ENCODE measurements at regions not wholly inside any gene's neighbourhood (a gene's known extent, or its start where the extent isn't known, plus 50 kb on each side); places are given as distances from the start of the nearest gene placed in this dataset.

- Histone ChIP-seq H3K79me2 (ENCODE audit: insufficient read depth, low read length) (no peaks in the 10 kb centered on the region), H3K27me3 (ENCODE audit: insufficient read depth, low read length, poor library complexity) (no peaks in the 10 kb centered on the region), H4K20me1 (ENCODE audit: insufficient read depth, low read length) (no peaks in the 10 kb centered on the region), H3K27ac (ENCODE audit: low read length) (no peak overlapping the region), H3K9me3 (ENCODE audit: insufficient read depth, low read length, severe bottlenecking) (no peaks in the 10 kb centered on the region), H2AFZ (ENCODE audit: low read depth, low read length) (no peak overlapping the region), H3K4me1 (ENCODE audit: insufficient read depth, low read length) (peaks cover 12% of the 10 kb centered on the region), H3K4me3 (ENCODE audit: low read depth in 1 of 2, low read length in 2 of 2) (no peak overlapping the region), H3K36me3 (ENCODE audit: insufficient read depth, low read length) (no peaks in the 10 kb centered on the region), H3K4me2 (ENCODE audit: insufficient read depth, low read length) (no peak overlapping the region), H3K9ac (ENCODE audit: low read depth, low read length) (no peak overlapping the region)
- TF ChIP-seq EZH2 (IDR thresholded peaks at IDR 0.05; ENCODE audit: borderline replicate concordance, low read depth, low read length, severe bottlenecking) (no peak), CTCF (IDR thresholded peaks at IDR 0.05; ENCODE audit: borderline replicate concordance, extremely low read depth, low read length, poor library complexity, severe bottlenecking) (no peak)
- no peak for DNase-seq
- ATAC-seq (ENCODE audit: insufficient read depth, low read depth), result no peak
Observed at GRCh38 chr12:90287585-90287984, 578.9 kb upstream of the ATP2B1 start.

- no peaks in the 10 kb centered on the region for H3K79me2 ChIP-seq (ENCODE audit: insufficient read depth, low read length)
- H3K27me3 ChIP-seq (ENCODE audit: insufficient read depth, low read length, poor library complexity), result no peaks in the 10 kb centered on the region
- no peak overlapping the region for H3K27ac ChIP-seq (ENCODE audit: low read length)
- H3K4me2 ChIP-seq (ENCODE audit: insufficient read depth, low read length), result no peak overlapping the region
- H3K9ac ChIP-seq (ENCODE audit: low read depth, low read length), result no peak overlapping the region
- H3K4me1 ChIP-seq (ENCODE audit: insufficient read depth, low read length), result no peaks in the 10 kb centered on the region
- no peaks in the 10 kb centered on the region for H3K36me3 ChIP-seq (ENCODE audit: insufficient read depth, low read length)
- H2AFZ ChIP-seq (ENCODE audit: low read depth, low read length), result no peak overlapping the region
- no peak for ATAC-seq (ENCODE audit: insufficient read depth, low read depth)
- no peak overlapping the region for H3K4me3 ChIP-seq (ENCODE audit: low read depth in 1 of 2, low read length in 2 of 2)
- peaks cover 15% of the 10 kb centered on the region for H3K9me3 ChIP-seq (ENCODE audit: insufficient read depth, low read length, severe bottlenecking)
- H4K20me1 ChIP-seq (ENCODE audit: insufficient read depth, low read length), result no peaks in the 10 kb centered on the region
- TF ChIP-seq EZH2 (IDR thresholded peaks at IDR 0.05; ENCODE audit: borderline replicate concordance, low read depth, low read length, severe bottlenecking) (no peak), CTCF (IDR thresholded peaks at IDR 0.05; ENCODE audit: borderline replicate concordance, extremely low read depth, low read length, poor library complexity, severe bottlenecking) (no peak)
- no peak for DNase-seq
Observed at GRCh38 chr12:90281154-90281868, 572.7 kb upstream of the ATP2B1 start.

DNA sequence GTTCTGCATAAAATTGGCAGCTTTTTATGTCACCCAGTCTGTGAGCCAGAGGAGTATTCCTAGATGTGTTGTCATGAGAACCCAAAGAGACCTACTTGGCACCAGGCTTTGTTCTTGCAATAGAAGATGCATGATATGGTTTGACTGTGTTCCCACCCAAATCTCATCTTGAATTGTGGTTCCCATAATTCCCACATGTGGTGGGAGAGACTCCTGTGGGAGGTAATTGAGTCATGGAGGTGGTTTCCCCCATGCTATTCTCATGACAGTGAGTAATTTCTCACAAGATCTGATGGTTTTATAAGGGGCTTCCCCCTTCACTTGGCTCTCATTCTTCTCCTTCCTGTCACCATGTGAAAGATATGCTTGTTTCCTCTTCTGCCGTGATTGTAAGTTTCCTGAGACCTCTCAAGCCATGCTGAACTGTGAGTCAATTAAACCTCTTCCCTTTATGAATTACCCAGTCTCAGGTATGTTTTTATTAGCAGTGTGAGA lies 572.0 kb upstream of the ATP2B1 start:
- Histone ChIP-seq H3K4me1 (ENCODE audit: insufficient read depth, low read length) (no peaks in the 10 kb centered on the region), H3K36me3 (ENCODE audit: insufficient read depth, low read length) (no peaks in the 10 kb centered on the region), H3K4me3 (ENCODE audit: low read depth in 1 of 2, low read length in 2 of 2) (no peak overlapping the region), H3K27me3 (ENCODE audit: insufficient read depth, low read length, poor library complexity) (no peaks in the 10 kb centered on the region), H3K9ac (ENCODE audit: low read depth, low read length) (no peak overlapping the region), H3K27ac (ENCODE audit: low read length) (no peak overlapping the region), H3K79me2 (ENCODE audit: insufficient read depth, low read length) (no peaks in the 10 kb centered on the region), H3K9me3 (ENCODE audit: insufficient read depth, low read length, severe bottlenecking) (peaks cover 15% of the 10 kb centered on the region), H3K4me2 (ENCODE audit: insufficient read depth, low read length) (no peak overlapping the region), H2AFZ (ENCODE audit: low read depth, low read length) (no peak overlapping the region), H4K20me1 (ENCODE audit: insufficient read depth, low read length) (no peaks in the 10 kb centered on the region)
- no peak for TF ChIP-seq CTCF (IDR thresholded peaks at IDR 0.05; ENCODE audit: borderline replicate concordance, extremely low read depth, low read length, poor library complexity, severe bottlenecking)
- TF ChIP-seq EZH2 (IDR thresholded peaks at IDR 0.05; ENCODE audit: borderline replicate concordance, low read depth, low read length, severe bottlenecking), result no peak
- DNase-seq, result no peak
- no peak for ATAC-seq (ENCODE audit: insufficient read depth, low read depth)
